Activated CD4-positive, alpha-beta T cell treated with anti-CD3 and anti-CD28 coated beads, Interleukin-2, amount 10 ng/mL, durations not matched to agents 7 days and 5 days (primary cell): ENCODE measurements at regions not wholly inside any gene's neighbourhood (a gene's known extent, or its start where the extent isn't known, plus 50 kb on each side); places are given as distances from the start of the nearest gene placed in this dataset.

Source experiments
- CTCF ChIA-PET: fragments of 350-600 bp; sonication (Branson Sonifier 250); formaldehyde crosslinking; loops from one replicate; lab custom pipeline; 2021; ENCODE audit warnings: antibody characterized with exemption; lab: Charles Lee
- POLR2A ChIA-PET: fragments of 350-600 bp; sonication (Branson Sonifier 250); formaldehyde crosslinking; loops from one replicate; lab custom pipeline; 2021; ENCODE audit warnings: antibody characterized with exemption; lab: Charles Lee
- DNase-seq: peaks from one replicate; pipeline ENCODE4 v3.0.0-alpha.2; 2020
- H3K27ac Mint-ChIP-seq: one replicate; pipeline ENCODE4 v1.8.0; 2021; ENCODE audit warnings: mild to moderate bottlenecking, moderate library complexity, mixed read lengths
- H3K27me3 Mint-ChIP-seq: one replicate; pipeline ENCODE4 v1.8.0; 2021; ENCODE audit warnings: mixed read lengths
- H3K36me3 Mint-ChIP-seq: one replicate; pipeline ENCODE4 v1.8.0; 2021; ENCODE audit warnings: low read depth, mixed read lengths
- H3K4me1 Mint-ChIP-seq: one replicate; pipeline ENCODE4 v1.8.0; 2021; ENCODE audit warnings: mixed read lengths
- H3K4me3 Mint-ChIP-seq: one replicate; pipeline ENCODE4 v1.8.0; 2021; ENCODE audit warnings: mild to moderate bottlenecking, moderate library complexity, mixed read lengths
- H3K9me3 Mint-ChIP-seq: one replicate; pipeline ENCODE4 v1.8.0; 2021; ENCODE audit warnings: mixed read lengths

DNA sequence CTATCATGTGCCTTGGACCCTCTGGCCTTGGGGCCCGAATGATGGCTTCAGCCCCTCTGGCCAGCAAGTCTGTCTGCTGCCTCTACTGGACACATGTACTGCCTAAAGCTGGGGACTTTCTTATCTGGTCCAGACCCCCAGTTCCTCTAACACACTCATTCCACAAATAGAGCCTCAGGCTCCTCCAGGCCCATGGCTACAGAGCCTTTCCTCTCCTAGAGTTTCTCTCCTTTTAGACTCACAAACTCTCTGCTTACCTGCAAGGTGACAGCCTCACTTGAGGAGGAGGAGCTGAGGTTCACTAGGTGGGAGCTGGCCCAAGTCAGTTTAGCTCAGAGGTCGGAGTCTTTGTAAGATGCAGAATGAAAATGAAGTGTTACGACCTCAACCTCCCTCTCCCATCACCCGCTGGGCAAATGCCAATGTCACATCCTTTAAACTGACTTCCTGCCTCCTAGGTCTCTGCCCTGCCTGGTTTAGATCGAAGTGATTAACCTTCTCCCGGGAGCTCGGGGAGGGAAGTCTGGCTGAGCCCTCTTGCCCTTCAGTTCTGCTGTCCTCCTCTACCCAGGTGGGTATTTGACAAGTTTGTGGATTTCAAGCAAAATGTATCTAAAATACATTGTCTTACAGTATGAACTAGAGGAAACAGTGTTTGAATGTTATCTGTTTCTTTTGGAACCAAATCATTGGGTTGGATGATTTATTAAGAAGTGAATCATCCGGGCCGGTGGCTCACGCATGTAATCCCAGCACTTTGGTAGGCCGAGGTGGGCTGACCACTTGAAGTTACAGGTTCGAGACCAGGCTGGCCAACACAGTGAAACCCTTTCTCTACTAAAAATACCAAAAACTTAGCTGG lies 71.9 kb upstream of the TNS3 start:
- no peak for DNase-seq
- no peaks in the 10 kb centered on the region for H3K27me3 Mint-ChIP-seq
- H3K4me1 Mint-ChIP-seq: no peaks in the 10 kb centered on the region
- POLR2A ChIA-PET: no interaction called here
- no peaks in the 10 kb centered on the region for H3K9me3 Mint-ChIP-seq
- no peak overlapping the region for H3K27ac Mint-ChIP-seq
- no peak overlapping the region for H3K4me3 Mint-ChIP-seq
- CTCF ChIA-PET: interaction anchor here (1.4 kb wide), 1 partner anchor 11 kb away, joined by 4 read pairs; no protein-coding TSS in a partner anchor
- no peaks in the 10 kb centered on the region for H3K36me3 Mint-ChIP-seq

GRCh38 chr7:47652591-47652990 lies 70.7 kb upstream of the TNS3 start:
- ChIA-PET POLR2A (no interaction called here), CTCF (no interaction called here)
- no peak for DNase-seq
- Mint-ChIP-seq H3K36me3 (no peaks in the 10 kb centered on the region), H3K9me3 (no peaks in the 10 kb centered on the region), H3K27me3 (no peaks in the 10 kb centered on the region), H3K4me1 (peaks cover 5% of the 10 kb centered on the region), H3K27ac (no peak overlapping the region), H3K4me3 (no peak overlapping the region)

DNA sequence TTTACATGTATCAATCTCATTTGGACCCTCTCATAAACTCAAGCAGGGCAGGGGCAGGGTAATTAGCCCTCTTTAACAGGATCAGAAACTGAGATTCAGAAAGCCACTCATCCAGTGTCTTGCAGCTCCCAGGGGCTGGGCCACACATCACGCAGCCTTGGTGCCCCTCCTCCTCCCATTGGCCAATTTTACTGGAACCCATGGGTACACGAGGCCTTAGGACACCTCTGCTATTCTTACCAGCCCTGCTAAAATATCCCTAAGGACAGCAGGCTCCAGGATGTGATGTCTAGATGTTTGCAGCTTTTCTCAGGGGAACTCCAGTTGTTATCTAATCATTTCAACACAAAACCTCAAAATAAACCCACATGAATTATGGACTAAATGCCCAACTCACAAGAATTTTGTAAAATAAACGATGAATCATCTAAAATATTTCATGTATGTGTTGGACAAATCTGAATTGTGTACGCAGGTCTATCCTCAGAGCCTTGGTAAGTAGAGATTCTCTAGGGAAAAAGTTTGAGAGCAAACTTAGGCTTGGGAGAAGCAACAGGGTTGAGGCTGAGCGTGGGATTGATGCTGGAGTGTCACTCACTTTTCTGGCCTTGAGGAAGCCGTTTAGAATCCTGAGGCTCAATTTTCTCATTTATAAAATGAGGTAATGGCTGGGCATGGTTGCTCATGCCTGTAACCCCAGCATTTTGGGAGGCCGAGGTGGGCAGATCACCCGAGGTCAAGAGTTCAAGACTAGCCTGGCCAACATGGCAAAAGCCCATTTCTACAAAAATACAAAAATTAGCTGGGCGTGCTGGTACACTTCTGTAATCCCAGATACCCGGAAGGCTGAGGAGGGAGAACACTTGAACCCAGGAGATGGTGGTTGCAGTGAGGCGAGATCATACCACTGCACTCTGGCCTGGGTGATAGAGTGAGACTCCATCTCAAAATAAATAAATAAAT lies 69.7 kb upstream of the TNS3 start:
- Mint-ChIP-seq H3K4me3 (no peak overlapping the region), H3K27ac (no peak overlapping the region), H3K36me3 (no peaks in the 10 kb centered on the region), H3K27me3 (no peaks in the 10 kb centered on the region), H3K9me3 (peaks cover under 1% of the 10 kb centered on the region), H3K4me1 (peaks cover 12% of the 10 kb centered on the region)
- POLR2A ChIA-PET: no interaction called here
- CTCF ChIA-PET: interaction anchor here (0.8 kb wide), 1 partner anchor 72 kb away, joined by 3 read pairs; no protein-coding TSS in a partner anchor
- DNase-seq: no peak

DNA sequence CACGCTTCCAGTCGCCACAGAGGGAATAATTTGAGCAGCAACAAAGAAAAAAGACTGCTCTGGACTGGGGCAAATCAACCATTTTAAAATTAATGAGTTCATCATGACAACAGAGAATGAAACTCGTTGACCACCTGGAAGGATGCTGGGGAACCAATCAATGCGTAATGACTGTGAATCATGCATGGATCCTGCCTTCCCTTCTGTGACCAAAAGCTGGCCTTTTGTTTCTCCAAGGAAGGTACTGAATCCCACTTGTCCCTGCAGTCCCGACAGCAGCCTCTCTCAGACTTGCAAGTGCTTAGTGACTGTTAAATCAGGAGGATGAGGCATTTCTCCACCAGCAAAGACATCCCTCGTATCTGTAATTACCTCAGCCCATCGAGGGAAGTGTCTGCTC lies 68.0 kb upstream of the TNS3 start:
- POLR2A ChIA-PET: no interaction called here
- no peak overlapping the region for H3K4me3 Mint-ChIP-seq
- H3K4me1 Mint-ChIP-seq: peaks cover 13% of the 10 kb centered on the region
- peaks cover 2% of the 10 kb centered on the region for H3K9me3 Mint-ChIP-seq
- no peaks in the 10 kb centered on the region for H3K36me3 Mint-ChIP-seq
- no peaks in the 10 kb centered on the region for H3K27me3 Mint-ChIP-seq
- CTCF ChIA-PET: no interaction called here
- no peak overlapping the region for H3K27ac Mint-ChIP-seq
- no peak for DNase-seq

- no peaks in the 10 kb centered on the region for H3K27me3 Mint-ChIP-seq
- no peaks in the 10 kb centered on the region for H3K36me3 Mint-ChIP-seq
- no peak overlapping the region for H3K27ac Mint-ChIP-seq
- ChIA-PET POLR2A (no interaction called here), CTCF (interaction anchor here (1.5 kb wide), 1 partner anchor 13 kb away, joined by 3 read pairs; no protein-coding TSS in a partner anchor)
- peaks cover 13% of the 10 kb centered on the region for H3K4me1 Mint-ChIP-seq
- H3K4me3 Mint-ChIP-seq: no peak overlapping the region
- DNase-seq: no peak
- peaks cover 5% of the 10 kb centered on the region for H3K9me3 Mint-ChIP-seq
These were observed 66.5 kb upstream of the TNS3 start for GRCh38 chr7:47648275-47648925.

GRCh38 chr7:47647918-47648250 lies 66.0 kb upstream of the TNS3 start:
- CTCF ChIA-PET: interaction anchor here (0.5 to 1.5 kb wide), 2 partner anchors 13 to 51 kb away, joined by 3 read pairs; no protein-coding TSS in a partner anchor
- H3K27ac Mint-ChIP-seq: no peak overlapping the region

GRCh38 chr7:47647181-47647917 lies 65.4 kb upstream of the TNS3 start:
- peak overlapping the region; percentile 62 for H3K27ac Mint-ChIP-seq
- ChIA-PET POLR2A (no interaction called here), CTCF (interaction anchor here (0.5 to 1.5 kb wide), 2 partner anchors 14 to 50 kb away, joined by 3 read pairs; no protein-coding TSS in a partner anchor)
- H3K4me3 Mint-ChIP-seq: no peak overlapping the region
- H3K27me3 Mint-ChIP-seq: no peaks in the 10 kb centered on the region
- H3K4me1 Mint-ChIP-seq: peaks cover 13% of the 10 kb centered on the region
- DNase-seq: peak; percentile 24
- H3K36me3 Mint-ChIP-seq: no peaks in the 10 kb centered on the region
- peaks cover 6% of the 10 kb centered on the region for H3K9me3 Mint-ChIP-seq

More at GRCh38 chr7:47647918-47648250, 66.0 kb upstream of the TNS3 start:
- no peaks in the 10 kb centered on the region for H3K36me3 Mint-ChIP-seq
- DNase-seq: no peak
- POLR2A ChIA-PET: no interaction called here
- peaks cover 6% of the 10 kb centered on the region for H3K9me3 Mint-ChIP-seq
- H3K4me1 Mint-ChIP-seq: peaks cover 13% of the 10 kb centered on the region
- no peaks in the 10 kb centered on the region for H3K27me3 Mint-ChIP-seq
- H3K4me3 Mint-ChIP-seq: no peak overlapping the region

DNA sequence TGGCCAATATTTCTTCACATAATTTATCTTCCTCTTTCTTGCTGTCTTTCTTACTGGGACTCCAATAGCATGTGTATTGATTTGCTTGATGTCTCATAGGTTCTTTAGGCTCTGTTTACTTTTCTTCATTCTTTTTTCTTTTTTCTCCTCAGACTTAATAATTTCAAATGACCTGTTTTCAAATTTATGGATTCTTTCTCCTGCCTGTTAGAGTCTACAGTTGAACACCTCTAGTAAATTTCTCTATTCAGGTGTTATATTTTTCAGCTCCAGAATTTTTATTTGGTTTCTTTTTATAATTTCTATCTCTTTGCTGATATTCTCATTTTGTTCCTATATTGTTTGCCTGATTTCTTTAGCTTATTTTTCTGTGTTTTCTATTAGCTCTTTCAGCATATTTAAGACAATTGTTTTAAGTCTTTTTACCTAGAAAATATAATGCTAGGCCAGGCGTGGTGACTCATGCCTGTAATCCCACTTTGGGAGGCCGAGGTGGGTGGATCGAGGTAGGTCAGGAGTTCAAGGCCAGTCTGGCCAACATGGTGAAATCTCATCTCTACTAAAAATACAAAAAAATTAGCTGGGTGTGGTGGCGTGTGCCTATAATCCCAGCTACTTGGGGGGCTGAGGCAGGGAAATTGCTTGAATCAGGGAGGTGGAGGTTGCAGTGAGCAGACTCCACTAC lies 61.9 kb upstream of the TNS3 start:
- CTCF ChIA-PET: interaction anchor here (0.7 kb wide), 1 partner anchor 130 kb away, joined by 3 read pairs; no protein-coding TSS in a partner anchor
- Mint-ChIP-seq H3K27ac (no peak overlapping the region), H3K4me1 (peaks cover 13% of the 10 kb centered on the region), H3K4me3 (no peak overlapping the region), H3K27me3 (no peaks in the 10 kb centered on the region), H3K36me3 (no peaks in the 10 kb centered on the region), H3K9me3 (peaks cover 6% of the 10 kb centered on the region)
- POLR2A ChIA-PET: no interaction called here
- no peak for DNase-seq

DNA sequence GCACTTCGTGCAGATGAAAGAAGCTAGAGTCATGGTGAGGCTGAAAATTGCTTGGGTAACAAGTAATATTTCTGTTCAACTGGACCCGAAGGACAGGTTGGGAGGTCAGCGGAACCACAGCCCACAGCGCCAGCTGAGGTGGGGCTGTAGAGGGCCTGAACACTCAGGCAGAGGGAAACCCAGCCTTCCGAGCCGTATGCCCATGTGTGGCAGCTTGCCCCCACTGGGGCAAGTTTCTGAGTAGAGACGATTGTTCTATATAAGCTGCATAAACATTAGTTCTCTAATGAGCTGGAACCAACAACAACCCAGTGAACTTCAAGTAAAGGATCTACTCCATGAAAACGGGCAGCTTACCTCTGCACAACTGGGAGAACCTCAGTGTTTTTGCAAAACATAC lies 58.4 kb upstream of the TNS3 start:
- Mint-ChIP-seq H3K36me3 (no peaks in the 10 kb centered on the region), H3K27me3 (no peaks in the 10 kb centered on the region), H3K4me3 (no peak overlapping the region), H3K9me3 (peaks cover 4% of the 10 kb centered on the region), H3K27ac (no peak overlapping the region), H3K4me1 (no peaks in the 10 kb centered on the region)
- CTCF ChIA-PET: interaction anchor here (0.9 kb wide), 1 partner anchor 18 kb away, joined by 4 read pairs; no protein-coding TSS in a partner anchor
- DNase-seq: no peak
- POLR2A ChIA-PET: no interaction called here

GRCh38 chr7:47639495-47640110 lies 57.7 kb upstream of the TNS3 start:
- CTCF ChIA-PET: no interaction called here
- Mint-ChIP-seq H3K27ac (no peak overlapping the region), H3K27me3 (no peaks in the 10 kb centered on the region), H3K4me1 (no peaks in the 10 kb centered on the region), H3K4me3 (no peak overlapping the region), H3K9me3 (peaks cover 4% of the 10 kb centered on the region), H3K36me3 (no peaks in the 10 kb centered on the region)
- no peak for DNase-seq
- POLR2A ChIA-PET: no interaction called here

DNA sequence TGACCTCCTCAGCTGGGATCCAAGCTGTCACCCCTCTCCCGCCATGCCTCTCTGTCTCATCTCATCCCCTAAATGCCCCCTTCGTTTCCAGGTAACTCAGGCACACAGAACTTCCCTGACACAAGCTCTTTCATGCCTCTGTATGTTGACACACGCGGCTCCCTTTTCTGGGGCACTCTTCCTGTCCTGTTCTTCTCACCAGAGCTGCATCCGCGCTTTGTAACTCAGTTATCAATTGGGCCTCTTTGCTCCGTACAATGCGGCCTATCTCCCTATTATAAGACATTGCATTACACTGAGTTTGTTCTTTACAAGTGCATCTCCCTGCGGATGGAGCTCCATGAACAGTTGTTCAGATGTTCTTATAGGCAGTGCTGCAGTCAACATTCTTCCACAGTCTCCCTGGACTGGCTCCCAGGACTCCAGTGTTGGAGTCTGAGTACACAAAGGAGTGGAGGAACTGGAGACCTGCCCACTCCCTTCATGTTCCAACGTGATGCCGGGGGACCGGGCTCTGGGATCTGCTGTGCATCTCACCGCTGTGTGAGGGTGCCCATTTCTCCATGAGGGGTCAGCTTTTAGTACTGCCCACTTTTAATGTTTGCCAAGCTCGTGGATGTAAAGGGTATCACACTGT lies 56.9 kb upstream of the TNS3 start:
- ChIA-PET POLR2A (no interaction called here), CTCF (no interaction called here)
- no peak for DNase-seq
- no peak overlapping the region for H3K4me3 Mint-ChIP-seq
- H3K4me1 Mint-ChIP-seq: no peaks in the 10 kb centered on the region
- no peaks in the 10 kb centered on the region for H3K27me3 Mint-ChIP-seq
- H3K27ac Mint-ChIP-seq: no peak overlapping the region
- no peaks in the 10 kb centered on the region for H3K36me3 Mint-ChIP-seq
- H3K9me3 Mint-ChIP-seq: peaks cover 4% of the 10 kb centered on the region
